Adrenal gland (tissue), 9 donors: ENCODE measurements at regions not wholly inside any gene's neighbourhood (a gene's known extent, or its start where the extent isn't known, plus 50 kb on each side); places are given as distances from the start of the nearest gene placed in this dataset.
"Not testable (repeated sequence)": the region's sequence is repeated elsewhere in the genome, so short reads cannot be mapped to it uniquely, and the experiment has no call there.

ENCODE experiments used
- DNase-seq, 7 donors: peaks; one replicate each; pipeline ENCODE4 v3.0.0-alpha.2; 2019 to 2020
- H3K27ac ChIP-seq, 5 donors: fragments of 200-600 bp; sonication (generic) in 4 of 5; 1 replicate in 3 of 5; 2 replicates in 2 of 5; pipeline versions ENCODE4 v1.5.1 to v1.8.0; 2016 to 2020; ENCODE audit warnings: mild to moderate bottlenecking in 1 of 5
- H3K27me3 ChIP-seq: fragments of 200-600 bp; 2 replicates; pipeline ENCODE4 v1.8.0; 2021
- H3K36me3 ChIP-seq, 2 donors: fragments of 200-600 bp; replicated peaks in 1 of 2; 1 replicate in 1 of 2; 2 replicates in 1 of 2; pipeline versions ENCODE4 v1.5.1 to v1.8.0; 2018 to 2022
- H3K4me1 ChIP-seq, 2 donors: fragments of 200-600 bp; replicated peaks in 1 of 2; 1 replicate in 1 of 2; 2 replicates in 1 of 2; pipeline versions ENCODE4 v1.5.1 to v1.8.0; 2018 to 2021
- H3K4me3 ChIP-seq, 4 donors: fragments of 200-600 bp; sonication (generic) in 3 of 4; one replicate each; pipeline ENCODE4 v1.5.1; 2016 to 2018
- H3K9me3 ChIP-seq, 3 donors: fragments of 200-600 bp; sonication (generic) in 1 of 3; replicated peaks in 1 of 3; 1 replicate in 2 of 3; 2 replicates in 1 of 3; pipeline versions ENCODE4 v1.5.1 to v1.8.0; 2016 to 2021
- POLR2A ChIP-seq, 2 donors: fragments of 450-650 bp; IDR thresholded peaks; one replicate each; pipeline ENCODE4 v1.6.1; 2017; ENCODE audit warnings: antibody characterized with exemption in 2 of 2, mild to moderate bottlenecking in 2 of 2, moderate library complexity in 1 of 2
- WGBS, 4 donors: extraction: QIAGEN DNeasy Blood & Tissue Kit in 2 of 4; methylation state at CpG; one replicate each; pipeline versions ENCODE4 v1.1.5 to v1.1.7; 2013 to 2017; 5-methylcytosine and 5-hydroxymethylcytosine counted together
- intact Hi-C, 2 donors: fragments of 100-400 bp; cut with DNase I; formaldehyde crosslinking; loops; one replicate each; pipeline versions ENCODE4 v1.14.1 to v1.15.0; 2022 to 2023
- TF ChIP-seq, protein P1 (sequence below), 6 experiments: fragments of 450-650 bp in 4 of 6; fragments of 200-600 bp in 2 of 6; sonication (generic) in 1 of 6; IDR thresholded peaks; 1 replicate in 5 of 6; 2 replicates in 1 of 6; pipeline versions ENCODE4 v1.5.1 to v1.8.0; 2016 to 2021; ENCODE audit warnings: antibody characterized with exemption in 6 of 6, mild to moderate bottlenecking in 2 of 6, moderate library complexity in 1 of 6
- donor health status: healthy with polysubstance abuse.
- donor health status: Bipolar disorder and iron deficiency.
- donor health status: DM: yes; HTN: yes; CAD: no.
- donor health status: DM: no; HTN: no; CAD: no.
- donor health status: DM: no; HTN: no; CAD: no.

DNA sequence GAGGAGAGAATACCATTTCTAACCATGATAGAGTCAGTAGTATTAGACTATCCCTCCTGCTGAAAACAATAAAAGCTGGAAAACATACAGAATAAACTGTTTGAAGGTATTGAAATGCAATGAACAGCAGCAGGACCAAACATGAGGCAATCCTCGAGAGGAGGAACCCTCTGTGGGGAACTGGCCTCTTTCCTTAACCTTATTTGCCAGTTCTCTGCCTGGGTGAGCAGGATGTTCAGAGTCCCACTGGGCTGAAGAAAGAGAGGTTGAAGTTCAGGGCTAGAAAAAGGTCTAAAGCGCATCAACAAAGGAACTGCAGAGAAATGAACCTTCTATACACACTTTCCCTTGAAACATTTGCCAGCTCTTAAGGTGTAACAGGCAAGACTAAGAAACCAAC, 79.8 kb upstream of the FHL2 start:
- TF ChIP-seq, protein P1, sequence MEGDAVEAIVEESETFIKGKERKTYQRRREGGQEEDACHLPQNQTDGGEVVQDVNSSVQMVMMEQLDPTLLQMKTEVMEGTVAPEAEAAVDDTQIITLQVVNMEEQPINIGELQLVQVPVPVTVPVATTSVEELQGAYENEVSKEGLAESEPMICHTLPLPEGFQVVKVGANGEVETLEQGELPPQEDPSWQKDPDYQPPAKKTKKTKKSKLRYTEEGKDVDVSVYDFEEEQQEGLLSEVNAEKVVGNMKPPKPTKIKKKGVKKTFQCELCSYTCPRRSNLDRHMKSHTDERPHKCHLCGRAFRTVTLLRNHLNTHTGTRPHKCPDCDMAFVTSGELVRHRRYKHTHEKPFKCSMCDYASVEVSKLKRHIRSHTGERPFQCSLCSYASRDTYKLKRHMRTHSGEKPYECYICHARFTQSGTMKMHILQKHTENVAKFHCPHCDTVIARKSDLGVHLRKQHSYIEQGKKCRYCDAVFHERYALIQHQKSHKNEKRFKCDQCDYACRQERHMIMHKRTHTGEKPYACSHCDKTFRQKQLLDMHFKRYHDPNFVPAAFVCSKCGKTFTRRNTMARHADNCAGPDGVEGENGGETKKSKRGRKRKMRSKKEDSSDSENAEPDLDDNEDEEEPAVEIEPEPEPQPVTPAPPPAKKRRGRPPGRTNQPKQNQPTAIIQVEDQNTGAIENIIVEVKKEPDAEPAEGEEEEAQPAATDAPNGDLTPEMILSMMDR (IDR thresholded peaks at IDR 0.05) = no peak
- TF ChIP-seq POLR2A (IDR thresholded peaks at IDR 0.05) = no peak
- Histone ChIP-seq H3K36me3 (no peaks in the 10 kb centered on the region), H3K9me3 (no peaks in the 10 kb centered on the region), H3K4me3 (no peak overlapping the region), H3K27me3 (no peaks in the 10 kb centered on the region), H3K27ac (no peak overlapping the region), H3K4me1 (no peaks in the 10 kb centered on the region)
- no peak for DNase-seq
- intact Hi-C loops = no loop called here
- WGBS, 4 donors = 80 to 91% (median 84%) methylated on average over 2 of the region's 2 CpGs

DNA sequence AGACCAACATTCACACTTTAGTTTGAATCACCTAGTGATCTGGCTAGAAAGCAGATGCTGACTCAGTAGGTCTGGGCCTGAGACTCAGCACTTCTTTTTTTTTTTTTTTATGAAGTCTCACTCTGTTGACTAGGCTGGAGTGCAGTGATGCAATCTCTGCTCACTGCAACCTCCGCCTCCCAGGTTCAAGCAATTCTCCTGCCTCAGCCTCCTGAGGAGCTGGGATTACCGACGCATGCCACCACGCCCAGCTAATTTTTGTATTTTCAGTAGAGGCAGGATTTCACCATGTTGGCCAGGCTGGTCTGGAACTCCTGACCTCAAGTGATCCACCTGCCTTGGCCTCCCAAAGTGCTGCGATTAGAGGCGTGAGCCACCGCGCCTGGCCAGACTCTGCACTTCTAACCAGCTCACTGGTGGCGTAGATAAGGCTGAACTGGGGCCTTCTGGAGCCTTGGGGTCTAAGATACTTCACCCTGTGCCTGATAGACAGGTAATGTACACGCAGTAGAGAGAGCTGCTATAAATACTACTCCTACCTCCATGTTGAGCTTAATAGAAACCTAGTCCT, 78.3 kb upstream of the FHL2 start:
- H3K27me3 ChIP-seq, H3K4me3 ChIP-seq, intact Hi-C loops, H3K4me1 ChIP-seq, H3K36me3 ChIP-seq, H3K9me3 ChIP-seq, H3K27ac ChIP-seq, DNase-seq: not testable (repeated sequence)
- WGBS, 4 donors = 93 to 98% (median 94%) methylated on average over 10 of the region's 10 CpGs

DNA sequence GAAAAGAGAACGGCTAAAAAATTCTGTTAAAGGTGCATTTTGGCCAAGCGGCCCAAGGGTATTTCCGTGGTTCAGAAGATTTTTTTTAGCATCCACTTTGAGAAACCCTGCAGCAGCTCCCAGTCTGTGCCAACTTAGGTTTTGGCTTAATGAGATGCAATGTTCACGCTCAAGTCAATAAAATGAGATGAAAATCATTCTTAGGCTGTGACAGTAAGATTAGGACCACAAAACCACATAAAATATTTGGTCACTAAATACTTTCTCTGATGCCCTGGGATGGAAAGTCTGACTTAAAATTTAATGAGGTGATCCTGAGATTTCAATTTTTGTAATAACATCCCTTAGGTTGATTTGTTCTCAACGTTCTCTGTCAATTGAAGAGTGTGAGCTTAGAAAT, 74.2 kb upstream of the FHL2 start:
- no peak overlapping the region for H3K27ac ChIP-seq
- no peak overlapping the region for H3K4me3 ChIP-seq
- H3K9me3 ChIP-seq = no peaks in the 10 kb centered on the region
- no peaks in the 10 kb centered on the region for H3K27me3 ChIP-seq
- H3K4me1 ChIP-seq = no peaks in the 10 kb centered on the region
- WGBS, 4 donors = 83 to 87% (median 85%) methylated on average over 5 of the region's 5 CpGs
- TF ChIP-seq, protein P1 (IDR thresholded peaks at IDR 0.05) = no peak
- no peak for TF ChIP-seq POLR2A (IDR thresholded peaks at IDR 0.05)
- no peaks in the 10 kb centered on the region for H3K36me3 ChIP-seq
- no peak for DNase-seq
- intact Hi-C loops = no loop called here

DNA sequence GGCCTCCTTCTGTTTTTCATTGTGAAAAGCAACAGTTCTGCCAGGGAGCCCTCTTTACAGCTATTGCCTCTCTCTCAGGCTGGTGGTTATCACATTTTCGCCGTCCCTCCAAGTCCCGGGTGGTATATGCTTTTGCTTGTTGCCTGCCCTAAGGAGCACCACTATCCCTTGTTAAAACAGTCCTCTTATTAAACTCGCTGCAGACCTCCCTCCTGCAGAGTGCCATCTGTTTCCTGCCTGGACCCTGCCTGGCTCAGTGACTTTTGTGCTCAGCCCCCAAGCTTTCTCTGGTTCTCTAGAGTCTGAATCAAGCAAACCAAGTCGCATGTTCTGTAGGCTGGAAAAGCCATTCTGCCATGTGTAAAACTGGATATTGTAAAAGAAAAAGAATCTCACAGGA, 72.1 kb upstream of the FHL2 start:
- H3K27ac ChIP-seq = no peak overlapping the region
- 65 to 73% (median 73%) methylated on average over 5 of the region's 5 CpGs for WGBS, 4 donors
- H3K27me3 ChIP-seq = no peaks in the 10 kb centered on the region
- H3K9me3 ChIP-seq = no peaks in the 10 kb centered on the region
- DNase-seq = no peak
- no peaks in the 10 kb centered on the region for H3K4me1 ChIP-seq
- no peaks in the 10 kb centered on the region for H3K36me3 ChIP-seq
- H3K4me3 ChIP-seq = no peak overlapping the region
- intact Hi-C loops = no loop called here
- TF ChIP-seq, protein P1 (IDR thresholded peaks at IDR 0.05) = no peak
- no peak for TF ChIP-seq POLR2A (IDR thresholded peaks at IDR 0.05)

DNA sequence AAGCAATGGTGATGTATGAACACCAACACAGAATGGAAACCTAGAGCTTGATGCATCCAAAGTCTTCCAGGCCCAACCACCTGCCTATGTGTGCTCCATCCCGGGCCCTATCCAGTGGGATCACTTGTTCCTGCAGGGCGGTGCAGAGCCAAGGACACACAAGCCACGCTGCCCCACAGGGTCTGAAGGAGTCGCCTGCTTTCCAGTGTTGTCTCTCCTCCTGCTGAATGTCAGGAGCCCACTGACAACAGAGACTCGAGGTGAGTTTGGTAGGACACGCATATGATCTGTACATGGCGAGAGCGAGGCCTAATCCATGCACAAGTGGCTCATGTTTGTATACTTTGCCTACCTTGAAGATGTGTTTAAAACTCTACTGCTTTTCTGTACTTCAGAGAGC, 70.9 kb upstream of the FHL2 start:
- WGBS, 4 donors = 93 to 100% (median 95%) methylated on average over 6 to 8 of the region's 8 CpGs

More for the DNA sequence above, 70.9 kb upstream of the FHL2 start:
- no peaks in the 10 kb centered on the region for H3K36me3 ChIP-seq
- no peak for DNase-seq
- H3K4me1 ChIP-seq = no peaks in the 10 kb centered on the region
- no peak overlapping the region for H3K27ac ChIP-seq
- H3K9me3 ChIP-seq = no peaks in the 10 kb centered on the region
- H3K4me3 ChIP-seq = no peak overlapping the region
- H3K27me3 ChIP-seq = no peaks in the 10 kb centered on the region
- TF ChIP-seq, protein P1 (IDR thresholded peaks at IDR 0.05) = no peak
- no peak for TF ChIP-seq POLR2A (IDR thresholded peaks at IDR 0.05)
- intact Hi-C loops = no loop called here
